ENCODE measurements at regions not wholly inside any gene's neighbourhood (a gene's known extent, or its start where the extent isn't known, plus 50 kb on each side); places are given as distances from the start of the nearest gene placed in this dataset.

- TF ChIP-seq CTCF (conservative IDR thresholded peaks at IDR 0.05; ENCODE audit: low read depth, low read length): no peak
- no peak overlapping the region for H3K4me3 ChIP-seq (ENCODE audit: low read depth, low read length)
- DNase-seq (ENCODE audit: low read depth): no peak
These were observed 730.8 kb downstream of the VRK1 start for GRCh38 chr14:97527993-97528392.

GRCh38 chr14:97532052-97532451, 734.9 kb downstream of the VRK1 start:
- DNase-seq (ENCODE audit: low read depth): no peak
- TF ChIP-seq CTCF (conservative IDR thresholded peaks at IDR 0.05; ENCODE audit: low read depth, low read length): no peak
- no peak overlapping the region for H3K4me3 ChIP-seq (ENCODE audit: low read depth, low read length)

GRCh38 chr14:97536421-97536820, 739.2 kb downstream of the VRK1 start:
- no peak for DNase-seq (ENCODE audit: low read depth)
- no peak overlapping the region for H3K4me3 ChIP-seq (ENCODE audit: low read depth, low read length)
- TF ChIP-seq CTCF (conservative IDR thresholded peaks at IDR 0.05; ENCODE audit: low read depth, low read length): no peak

GRCh38 chr14:97538749-97539410, 741.7 kb downstream of the VRK1 start:
- DNase-seq (ENCODE audit: low read depth): no peak
- no peak overlapping the region for H3K4me3 ChIP-seq (ENCODE audit: low read depth, low read length)
- TF ChIP-seq CTCF (conservative IDR thresholded peaks at IDR 0.05; ENCODE audit: low read depth, low read length): no peak

GRCh38 chr14:97539411-97539795, 742.2 kb downstream of the VRK1 start:
- no peak for DNase-seq (ENCODE audit: low read depth)
- no peak for TF ChIP-seq CTCF (conservative IDR thresholded peaks at IDR 0.05; ENCODE audit: low read depth, low read length)
- no peak overlapping the region for H3K4me3 ChIP-seq (ENCODE audit: low read depth, low read length)

GRCh38 chr14:97539884-97540283, 742.7 kb downstream of the VRK1 start:
- no peak for TF ChIP-seq CTCF (conservative IDR thresholded peaks at IDR 0.05; ENCODE audit: low read depth, low read length)
- DNase-seq (ENCODE audit: low read depth): no peak
- no peak overlapping the region for H3K4me3 ChIP-seq (ENCODE audit: low read depth, low read length)

GRCh38 chr14:97543221-97543620, 746.0 kb downstream of the VRK1 start:
- H3K4me3 ChIP-seq (ENCODE audit: low read depth, low read length): no peak overlapping the region
- no peak for DNase-seq (ENCODE audit: low read depth)
- TF ChIP-seq CTCF (conservative IDR thresholded peaks at IDR 0.05; ENCODE audit: low read depth, low read length): no peak

Data from choroid plexus epithelial cell (primary cell).